A549 (cell line): ENCODE measurements at regions not wholly inside any gene's neighbourhood (a gene's known extent, or its start where the extent isn't known, plus 50 kb on each side); places are given as distances from the start of the nearest gene placed in this dataset.

Experiments used
- CTCF ChIP-seq: fragments of >200 bp; sonication (Bioruptor Twin); formaldehyde crosslinking; IDR thresholded peaks from 3 replicates; pipeline ENCODE4 v1.5.1; 2016
- EP300 ChIP-seq, 2 experiments: fragments of >200 bp; sonication (Bioruptor Twin); formaldehyde crosslinking; IDR thresholded peaks; 2 replicates in 1 of 2; 3 replicates in 1 of 2; pipeline ENCODE4 v1.6.1; 2016 to 2017
- ESRRA ChIP-seq: fragments of 150-350 bp; IDR thresholded peaks from 2 replicates; pipeline ENCODE4 v1.6.1; 2014; ENCODE audit warnings: mild to moderate bottlenecking, low read length, borderline replicate concordance
- KDM5A ChIP-seq: fragments of 200-600 bp; sonication (generic); IDR thresholded peaks from 2 replicates; pipeline ENCODE4 v1.6.1; 2016; ENCODE audit warnings: antibody characterized with exemption, mild to moderate bottlenecking
- MAFK ChIP-seq: fragments of 450-650 bp; IDR thresholded peaks from 2 replicates; pipeline ENCODE4 v1.6.1; 2014; ENCODE audit not compliant: partially characterized antibody
- RAD21 ChIP-seq, 2 experiments: fragments of >200 bp in 1 of 2; sonication (Bioruptor Twin) in 1 of 2; formaldehyde crosslinking in 1 of 2; IDR thresholded peaks in 1 of 2; conservative IDR thresholded peaks in 1 of 2; 2 replicates in 1 of 2; 3 replicates in 1 of 2; pipeline ENCODE4 v1.6.1; 2012 to 2018; ENCODE audit warnings: inconsistent platforms in 1 of 2
- RFX5 ChIP-seq: fragments of 450-650 bp; IDR thresholded peaks from 2 replicates; pipeline ENCODE4 v1.7.1; 2014; ENCODE audit warnings: antibody characterized with exemption, mild to moderate bottlenecking, moderate library complexity
- SMC3 ChIP-seq: fragments of >200 bp; sonication (Bioruptor Twin); formaldehyde crosslinking; IDR thresholded peaks from 3 replicates; pipeline ENCODE4 v1.6.1; 2018; ENCODE audit warnings: inconsistent platforms

DNA sequence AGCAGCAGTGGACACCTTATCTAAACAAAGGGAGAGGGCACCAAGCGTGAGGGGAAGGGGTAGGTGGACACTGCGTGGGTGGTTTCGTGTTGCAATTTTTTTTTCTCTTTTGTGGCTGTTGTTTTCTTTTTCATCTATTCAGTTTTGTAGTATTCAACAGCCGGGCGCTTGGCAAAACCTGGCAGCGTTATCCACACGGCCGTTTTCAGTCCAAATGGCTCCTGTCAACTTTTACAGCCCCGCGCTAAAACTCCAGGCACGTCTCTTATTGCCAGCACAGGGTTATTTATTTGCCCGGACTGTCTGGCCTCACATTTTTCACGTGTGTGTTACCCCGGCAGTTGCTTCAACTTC, 192.2 kb downstream of the BCOR start:
- TF ChIP-seq RAD21 (conservative IDR thresholded peaks at IDR 0.05 in 1 of 2, IDR thresholded peaks at IDR 0.05 in 1 of 2) (no peak), MAFK (no peak), EP300 (IDR thresholded peaks at IDR 0.05) (no peak), CTCF (no peak), RFX5 (no peak), KDM5A (no peak), SMC3 (no peak), ESRRA (no peak)
